ENCODE measurements at regions not wholly inside any gene's neighbourhood (a gene's known extent, or its start where the extent isn't known, plus 50 kb on each side); places are given as distances from the start of the nearest gene placed in this dataset.

GRCh38 chr5:33261747-33262146, 179.0 kb upstream of the TARS1 start:
- TF ChIP-seq POLR2AphosphoS5 (IDR thresholded peaks at IDR 0.05; ENCODE audit: insufficient read depth in 1 of 2, low read depth in 1 of 2) (no peak), CTCF (IDR thresholded peaks at IDR 0.05) (no peak)

All from vagina (tissue), 2 donors.